ENCODE measurements at regions not wholly inside any gene's neighbourhood (a gene's known extent, or its start where the extent isn't known, plus 50 kb on each side); places are given as distances from the start of the nearest gene placed in this dataset.

- no peak for DNase-seq (ENCODE audit: low spot score in 2 of 2)
- WGBS, 2 donors: 59 to 66% methylated on average over 5 of the region's 5 CpGs
- no peak overlapping the region for H3K4me3 ChIP-seq (ENCODE audit: low read depth, poor library complexity, severe bottlenecking)
- intact Hi-C loops (cut with DNase I; ENCODE audit: low total_unique reads): no loop called here
- TF ChIP-seq CTCF (IDR thresholded peaks at IDR 0.05): no peak
- no peak for TF ChIP-seq POLR2A (IDR thresholded peaks at IDR 0.05)
Measured at GRCh38 chr4:181756451-181757095, 486.6 kb upstream of the TENM3 start.

GRCh38 chr4:181757098-181757497, 486.1 kb upstream of the TENM3 start:
- DNase-seq (ENCODE audit: low spot score in 2 of 2): no peak
- TF ChIP-seq CTCF (IDR thresholded peaks at IDR 0.05) (no peak), POLR2A (IDR thresholded peaks at IDR 0.05) (no peak)
- intact Hi-C loops (cut with DNase I; ENCODE audit: low total_unique reads): no loop called here
- WGBS, 2 donors: 52 to 61% methylated on average over 3 of the region's 3 CpGs
- no peak overlapping the region for H3K4me3 ChIP-seq (ENCODE audit: low read depth, poor library complexity, severe bottlenecking)

GRCh38 chr4:181757910-181758660, 485.1 kb upstream of the TENM3 start:
- WGBS, 2 donors: 58 to 59% methylated on average over 8 of the region's 8 CpGs
- intact Hi-C loops (cut with DNase I; ENCODE audit: low total_unique reads): no loop called here
- no peak for TF ChIP-seq POLR2A (IDR thresholded peaks at IDR 0.05)
- TF ChIP-seq CTCF (IDR thresholded peaks at IDR 0.05): no peak
- H3K4me3 ChIP-seq (ENCODE audit: low read depth, poor library complexity, severe bottlenecking): no peak overlapping the region
- DNase-seq (ENCODE audit: low spot score in 2 of 2): no peak

- H3K4me3 ChIP-seq (ENCODE audit: low read depth, poor library complexity, severe bottlenecking): no peak overlapping the region
- intact Hi-C loops (cut with DNase I; ENCODE audit: low total_unique reads): no loop called here
- no peak for TF ChIP-seq POLR2A (IDR thresholded peaks at IDR 0.05)
- no peak for TF ChIP-seq CTCF (IDR thresholded peaks at IDR 0.05)
- no peak for DNase-seq (ENCODE audit: low spot score in 2 of 2)
Measured at GRCh38 chr4:181760560-181760959, 482.6 kb upstream of the TENM3 start.

DNA sequence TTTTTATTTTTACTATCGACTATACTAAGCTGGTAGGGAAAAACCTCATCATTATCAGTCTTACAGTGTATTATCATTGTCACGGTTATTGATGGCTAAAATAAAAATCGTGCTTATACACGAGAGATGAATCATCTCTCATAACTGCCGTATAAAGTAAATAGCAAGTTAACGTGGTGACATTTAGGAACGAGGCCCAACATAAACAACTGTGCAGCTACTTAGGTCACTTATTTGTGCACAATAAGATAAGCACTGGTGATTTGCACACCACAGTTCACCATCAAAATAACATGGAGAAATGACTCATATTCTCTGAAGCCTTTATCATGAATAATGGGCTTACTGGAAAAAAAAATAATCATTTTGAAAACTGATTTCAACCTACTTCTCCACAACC, 482.0 kb upstream of the TENM3 start:
- WGBS, 2 donors: 78 to 85% methylated on average over 7 of the region's 7 CpGs
- no peak overlapping the region for H3K4me3 ChIP-seq (ENCODE audit: low read depth, poor library complexity, severe bottlenecking)
- intact Hi-C loops (cut with DNase I; ENCODE audit: low total_unique reads): no loop called here
- no peak for TF ChIP-seq POLR2A (IDR thresholded peaks at IDR 0.05)
- DNase-seq (ENCODE audit: low spot score in 2 of 2): no peak

GRCh38 chr4:181766061-181766548, 477.1 kb upstream of the TENM3 start:
- no peak for DNase-seq (ENCODE audit: low spot score in 2 of 2)
- H3K4me3 ChIP-seq (ENCODE audit: low read depth, poor library complexity, severe bottlenecking): no peak overlapping the region
- WGBS, 2 donors: 78 to 84% methylated on average over 9 of the region's 9 CpGs
- intact Hi-C loops (cut with DNase I; ENCODE audit: low total_unique reads): no loop called here
- TF ChIP-seq POLR2A (IDR thresholded peaks at IDR 0.05) (no peak), CTCF (IDR thresholded peaks at IDR 0.05) (no peak)
